ENCODE measurements at regions not wholly inside any gene's neighbourhood (a gene's known extent, or its start where the extent isn't known, plus 50 kb on each side); places are given as distances from the start of the nearest gene placed in this dataset.

- Mint-ChIP-seq H3K4me1 (peaks cover 13% of the 10 kb centered on the region), H3K27ac (no peak overlapping the region), H3K27me3 (ENCODE audit: low read depth) (no peaks in the 10 kb centered on the region), H3K4me3 (no peak overlapping the region), H3K36me3 (no peaks in the 10 kb centered on the region), H3K9me3 (peaks cover 3% of the 10 kb centered on the region; the same call in 1 of the 2 replicates)
- ChIA-PET CTCF (interaction anchor here (1.8 kb wide), 1 partner anchor 108 kb away, joined by 6 read pairs; no protein-coding TSS in a partner anchor), POLR2A (interaction anchor here (0.6 kb wide), 1 partner anchor 183 kb away, joined by 4 read pairs; no protein-coding TSS in a partner anchor)
- TF ChIP-seq CREB1 (CRISPR knock-in tag; IDR thresholded peaks at IDR 0.05) = no peak
- TF ChIP-seq MXD4 (CRISPR knock-in tag; IDR thresholded peaks at IDR 0.05; ENCODE audit: borderline replicate concordance) = no peak
- TF ChIP-seq SMAD4 (CRISPR knock-in tag; IDR thresholded peaks at IDR 0.05) = no peak
- no peak for TF ChIP-seq ZNF532 (CRISPR knock-in tag; IDR thresholded peaks at IDR 0.05; ENCODE audit: borderline replicate concordance)
- DNase-seq (ENCODE audit: low spot score) (no peak), ATAC-seq (peak; percentile 41)
Measured at GRCh38 chr10:108095932-108096925, 931.7 kb upstream of the SORCS1 start.

DNA sequence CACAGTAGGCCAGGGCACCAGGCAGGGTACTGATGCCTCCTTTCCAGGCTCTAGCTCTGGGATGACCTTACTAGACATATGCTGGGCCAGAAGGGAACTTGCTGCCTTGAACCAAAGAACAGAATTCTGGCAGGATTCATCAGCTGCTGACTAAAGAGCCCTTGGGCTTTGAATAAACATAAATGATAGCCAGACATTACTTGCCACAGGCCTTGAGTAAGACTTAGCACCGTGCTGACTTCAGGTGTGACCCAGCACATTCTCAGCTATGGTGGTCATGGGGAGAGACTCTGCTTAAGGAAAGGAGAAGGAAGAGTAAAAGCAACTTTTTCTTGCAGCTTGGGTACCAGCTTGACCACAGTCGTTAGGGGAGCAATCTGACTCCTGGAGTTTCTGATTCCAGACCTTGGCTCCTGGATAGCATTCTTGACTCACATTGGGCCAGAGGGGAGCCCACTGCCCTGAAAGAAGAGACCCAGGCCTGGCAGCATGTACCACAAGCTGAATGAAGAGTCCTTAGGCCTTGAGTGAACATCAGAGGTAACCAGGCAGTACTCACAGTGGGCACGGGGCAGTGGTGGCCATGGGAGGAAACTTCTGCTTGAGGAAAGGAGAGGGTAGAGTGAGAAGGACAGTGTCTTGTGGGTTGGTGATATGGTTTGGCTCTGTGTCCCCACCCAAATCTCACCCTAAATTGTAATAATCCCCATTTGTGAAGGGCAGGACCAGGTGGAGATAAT, 926.1 kb upstream of the SORCS1 start:
- no peak for ATAC-seq
- ChIA-PET POLR2A (no interaction called here), CTCF (no interaction called here)
- H3K36me3 Mint-ChIP-seq = peaks cover 8% of the 10 kb centered on the region; the same call in 1 of the 2 replicates
- TF ChIP-seq ZNF121 (CRISPR knock-in tag; IDR thresholded peaks at IDR 0.05) (no peak), KAT7 (CRISPR knock-in tag; IDR thresholded peaks at IDR 0.05; ENCODE audit: borderline replicate concordance) (no peak), MLX (CRISPR knock-in tag; IDR thresholded peaks at IDR 0.05) (no peak)
- no peak overlapping the region for H3K4me3 Mint-ChIP-seq
- peaks cover 21% of the 10 kb centered on the region for H3K9me3 Mint-ChIP-seq
- H3K4me1 Mint-ChIP-seq = peaks cover 11% of the 10 kb centered on the region
- DNase-seq (ENCODE audit: low spot score) = no peak
- H3K27ac Mint-ChIP-seq = no peak overlapping the region
- H3K27me3 Mint-ChIP-seq (ENCODE audit: low read depth) = no peaks in the 10 kb centered on the region; the same call in 1 of the 2 replicates

GRCh38 chr10:108086502-108086901, 922.0 kb upstream of the SORCS1 start:
- H3K27me3 Mint-ChIP-seq (ENCODE audit: low read depth) = no peaks in the 10 kb centered on the region; the same call in 1 of the 2 replicates
- peaks cover 18% of the 10 kb centered on the region for H3K9me3 Mint-ChIP-seq
- ATAC-seq (no peak), DNase-seq (ENCODE audit: low spot score) (no peak)
- POLR2A ChIA-PET = no interaction called here
- no peak overlapping the region for H3K27ac Mint-ChIP-seq
- H3K4me1 Mint-ChIP-seq = peaks cover 19% of the 10 kb centered on the region
- no peak overlapping the region for H3K4me3 Mint-ChIP-seq
- CTCF ChIA-PET = no interaction called here
- H3K36me3 Mint-ChIP-seq = peaks cover 8% of the 10 kb centered on the region; the same call in 1 of the 2 replicates
- TF ChIP-seq ZBTB21 (CRISPR knock-in tag; IDR thresholded peaks at IDR 0.05; ENCODE audit: borderline replicate concordance) (no peak), ZNF121 (CRISPR knock-in tag; IDR thresholded peaks at IDR 0.05) (no peak), GTF2I (CRISPR knock-in tag; conservative IDR thresholded peaks at IDR 0.05) (no peak), NR2C2 (CRISPR knock-in tag; IDR thresholded peaks at IDR 0.05) (no peak), ETV6 (CRISPR knock-in tag; IDR thresholded peaks at IDR 0.05) (no peak), ZNF423 (CRISPR knock-in tag; IDR thresholded peaks at IDR 0.05) (no peak), E2F1 (CRISPR knock-in tag; IDR thresholded peaks at IDR 0.05) (no peak), SP1 (CRISPR knock-in tag; conservative IDR thresholded peaks at IDR 0.05) (no peak)
- TF ChIP-seq, protein P1, sequence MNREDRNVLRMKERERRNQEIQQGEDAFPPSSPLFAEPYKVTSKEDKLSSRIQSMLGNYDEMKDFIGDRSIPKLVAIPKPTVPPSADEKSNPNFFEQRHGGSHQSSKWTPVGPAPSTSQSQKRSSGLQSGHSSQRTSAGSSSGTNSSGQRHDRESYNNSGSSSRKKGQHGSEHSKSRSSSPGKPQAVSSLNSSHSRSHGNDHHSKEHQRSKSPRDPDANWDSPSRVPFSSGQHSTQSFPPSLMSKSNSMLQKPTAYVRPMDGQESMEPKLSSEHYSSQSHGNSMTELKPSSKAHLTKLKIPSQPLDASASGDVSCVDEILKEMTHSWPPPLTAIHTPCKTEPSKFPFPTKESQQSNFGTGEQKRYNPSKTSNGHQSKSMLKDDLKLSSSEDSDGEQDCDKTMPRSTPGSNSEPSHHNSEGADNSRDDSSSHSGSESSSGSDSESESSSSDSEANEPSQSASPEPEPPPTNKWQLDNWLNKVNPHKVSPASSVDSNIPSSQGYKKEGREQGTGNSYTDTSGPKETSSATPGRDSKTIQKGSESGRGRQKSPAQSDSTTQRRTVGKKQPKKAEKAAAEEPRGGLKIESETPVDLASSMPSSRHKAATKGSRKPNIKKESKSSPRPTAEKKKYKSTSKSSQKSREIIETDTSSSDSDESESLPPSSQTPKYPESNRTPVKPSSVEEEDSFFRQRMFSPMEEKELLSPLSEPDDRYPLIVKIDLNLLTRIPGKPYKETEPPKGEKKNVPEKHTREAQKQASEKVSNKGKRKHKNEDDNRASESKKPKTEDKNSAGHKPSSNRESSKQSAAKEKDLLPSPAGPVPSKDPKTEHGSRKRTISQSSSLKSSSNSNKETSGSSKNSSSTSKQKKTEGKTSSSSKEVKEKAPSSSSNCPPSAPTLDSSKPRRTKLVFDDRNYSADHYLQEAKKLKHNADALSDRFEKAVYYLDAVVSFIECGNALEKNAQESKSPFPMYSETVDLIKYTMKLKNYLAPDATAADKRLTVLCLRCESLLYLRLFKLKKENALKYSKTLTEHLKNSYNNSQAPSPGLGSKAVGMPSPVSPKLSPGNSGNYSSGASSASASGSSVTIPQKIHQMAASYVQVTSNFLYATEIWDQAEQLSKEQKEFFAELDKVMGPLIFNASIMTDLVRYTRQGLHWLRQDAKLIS (CRISPR knock-in tag; IDR thresholded peaks at IDR 0.05; ENCODE audit: borderline replicate concordance) = no peak
- TF ChIP-seq, protein P2, sequence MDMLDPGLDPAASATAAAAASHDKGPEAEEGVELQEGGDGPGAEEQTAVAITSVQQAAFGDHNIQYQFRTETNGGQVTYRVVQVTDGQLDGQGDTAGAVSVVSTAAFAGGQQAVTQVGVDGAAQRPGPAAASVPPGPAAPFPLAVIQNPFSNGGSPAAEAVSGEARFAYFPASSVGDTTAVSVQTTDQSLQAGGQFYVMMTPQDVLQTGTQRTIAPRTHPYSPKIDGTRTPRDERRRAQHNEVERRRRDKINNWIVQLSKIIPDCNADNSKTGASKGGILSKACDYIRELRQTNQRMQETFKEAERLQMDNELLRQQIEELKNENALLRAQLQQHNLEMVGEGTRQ (CRISPR knock-in tag; IDR thresholded peaks at IDR 0.05) = no peak
- TF ChIP-seq, protein P3, sequence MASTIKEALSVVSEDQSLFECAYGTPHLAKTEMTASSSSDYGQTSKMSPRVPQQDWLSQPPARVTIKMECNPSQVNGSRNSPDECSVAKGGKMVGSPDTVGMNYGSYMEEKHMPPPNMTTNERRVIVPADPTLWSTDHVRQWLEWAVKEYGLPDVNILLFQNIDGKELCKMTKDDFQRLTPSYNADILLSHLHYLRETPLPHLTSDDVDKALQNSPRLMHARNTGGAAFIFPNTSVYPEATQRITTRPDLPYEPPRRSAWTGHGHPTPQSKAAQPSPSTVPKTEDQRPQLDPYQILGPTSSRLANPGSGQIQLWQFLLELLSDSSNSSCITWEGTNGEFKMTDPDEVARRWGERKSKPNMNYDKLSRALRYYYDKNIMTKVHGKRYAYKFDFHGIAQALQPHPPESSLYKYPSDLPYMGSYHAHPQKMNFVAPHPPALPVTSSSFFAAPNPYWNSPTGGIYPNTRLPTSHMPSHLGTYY (CRISPR knock-in tag; IDR thresholded peaks at IDR 0.05) = no peak

Measured in WTC11 (cell line).